HL-60 (cell line): ENCODE measurements at regions not wholly inside any gene's neighbourhood (a gene's known extent, or its start where the extent isn't known, plus 50 kb on each side); places are given as distances from the start of the nearest gene placed in this dataset.

Source experiments
- DNase-seq, 2 experiments: peaks; one replicate each; pipeline ENCODE4 v3.0.0-alpha.2; 2010 to 2020; ENCODE audit warnings: low read depth in 1 of 2, low spot score in 1 of 2
- H3K27ac ChIP-seq: fragments of 250-450 bp; sonication (Bioruptor Pico); replicated peaks from 2 replicates; pipeline ENCODE4 v1.5.1; 2020; ENCODE audit warnings: mild to moderate bottlenecking, moderate library complexity
- H3K27me3 ChIP-seq: fragments of 250-450 bp; sonication (Bioruptor Pico); 2 replicates; pipeline ENCODE4 v1.5.1; 2021; ENCODE audit warnings: mild to moderate bottlenecking, moderate library complexity; ENCODE audit not compliant: insufficient read depth, poor library complexity, severe bottlenecking
- H3K4me3 ChIP-seq: replicated peaks from 2 replicates; pipeline ENCODE4 v1.5.1; 2011; ENCODE audit warnings: mild to moderate bottlenecking, control low read depth, low read length; ENCODE audit not compliant: insufficient read depth
- GABPA ChIP-seq: IDR thresholded peaks from 2 replicates; pipeline ENCODE4 v1.6.1; 2012; ENCODE audit warnings: low read depth
- POLR2AphosphoS5 ChIP-seq: IDR thresholded peaks from 2 replicates; pipeline ENCODE4 v1.6.1; 2012; ENCODE audit warnings: low read depth
- SPI1 ChIP-seq: IDR thresholded peaks from 2 replicates; pipeline ENCODE4 v1.6.1; 2012; ENCODE audit warnings: low read depth, mild to moderate bottlenecking, borderline replicate concordance
- TF ChIP-seq, protein P1 (sequence below): IDR thresholded peaks from one replicate; pipeline ENCODE4 v1.5.1; 2011; ENCODE audit warnings: low read length, control low read depth, inconsistent platforms; ENCODE audit not compliant: insufficient read depth
- TF ChIP-seq, protein P2 (sequence below): IDR thresholded peaks from 2 replicates; pipeline ENCODE4 v1.6.1; 2012; ENCODE audit warnings: low read depth; ENCODE audit not compliant: insufficient replicate concordance

DNA sequence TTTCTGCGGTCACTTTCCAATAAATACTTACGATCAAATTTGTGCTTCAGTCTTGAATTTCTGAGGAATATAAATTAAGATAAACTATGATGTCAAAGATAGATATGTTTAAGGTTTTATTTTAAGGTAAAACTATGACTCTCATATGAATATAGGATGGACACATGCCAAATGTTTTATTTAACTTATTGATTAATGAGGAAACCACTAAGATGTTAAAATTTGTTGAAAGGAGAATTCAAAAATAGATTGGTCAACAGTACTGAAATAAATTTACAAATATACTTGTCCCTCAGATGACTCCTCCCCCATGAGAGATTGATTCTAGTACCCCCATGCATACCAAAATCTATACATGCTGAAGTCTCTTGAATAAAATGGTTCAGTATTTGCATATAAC lies 319.7 kb upstream of the KCNH8 start:
- TF ChIP-seq, protein P1, sequence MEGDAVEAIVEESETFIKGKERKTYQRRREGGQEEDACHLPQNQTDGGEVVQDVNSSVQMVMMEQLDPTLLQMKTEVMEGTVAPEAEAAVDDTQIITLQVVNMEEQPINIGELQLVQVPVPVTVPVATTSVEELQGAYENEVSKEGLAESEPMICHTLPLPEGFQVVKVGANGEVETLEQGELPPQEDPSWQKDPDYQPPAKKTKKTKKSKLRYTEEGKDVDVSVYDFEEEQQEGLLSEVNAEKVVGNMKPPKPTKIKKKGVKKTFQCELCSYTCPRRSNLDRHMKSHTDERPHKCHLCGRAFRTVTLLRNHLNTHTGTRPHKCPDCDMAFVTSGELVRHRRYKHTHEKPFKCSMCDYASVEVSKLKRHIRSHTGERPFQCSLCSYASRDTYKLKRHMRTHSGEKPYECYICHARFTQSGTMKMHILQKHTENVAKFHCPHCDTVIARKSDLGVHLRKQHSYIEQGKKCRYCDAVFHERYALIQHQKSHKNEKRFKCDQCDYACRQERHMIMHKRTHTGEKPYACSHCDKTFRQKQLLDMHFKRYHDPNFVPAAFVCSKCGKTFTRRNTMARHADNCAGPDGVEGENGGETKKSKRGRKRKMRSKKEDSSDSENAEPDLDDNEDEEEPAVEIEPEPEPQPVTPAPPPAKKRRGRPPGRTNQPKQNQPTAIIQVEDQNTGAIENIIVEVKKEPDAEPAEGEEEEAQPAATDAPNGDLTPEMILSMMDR, result no peak
- TF ChIP-seq POLR2AphosphoS5 (no peak), SPI1 (no peak), GABPA (no peak)
- TF ChIP-seq, protein P2, sequence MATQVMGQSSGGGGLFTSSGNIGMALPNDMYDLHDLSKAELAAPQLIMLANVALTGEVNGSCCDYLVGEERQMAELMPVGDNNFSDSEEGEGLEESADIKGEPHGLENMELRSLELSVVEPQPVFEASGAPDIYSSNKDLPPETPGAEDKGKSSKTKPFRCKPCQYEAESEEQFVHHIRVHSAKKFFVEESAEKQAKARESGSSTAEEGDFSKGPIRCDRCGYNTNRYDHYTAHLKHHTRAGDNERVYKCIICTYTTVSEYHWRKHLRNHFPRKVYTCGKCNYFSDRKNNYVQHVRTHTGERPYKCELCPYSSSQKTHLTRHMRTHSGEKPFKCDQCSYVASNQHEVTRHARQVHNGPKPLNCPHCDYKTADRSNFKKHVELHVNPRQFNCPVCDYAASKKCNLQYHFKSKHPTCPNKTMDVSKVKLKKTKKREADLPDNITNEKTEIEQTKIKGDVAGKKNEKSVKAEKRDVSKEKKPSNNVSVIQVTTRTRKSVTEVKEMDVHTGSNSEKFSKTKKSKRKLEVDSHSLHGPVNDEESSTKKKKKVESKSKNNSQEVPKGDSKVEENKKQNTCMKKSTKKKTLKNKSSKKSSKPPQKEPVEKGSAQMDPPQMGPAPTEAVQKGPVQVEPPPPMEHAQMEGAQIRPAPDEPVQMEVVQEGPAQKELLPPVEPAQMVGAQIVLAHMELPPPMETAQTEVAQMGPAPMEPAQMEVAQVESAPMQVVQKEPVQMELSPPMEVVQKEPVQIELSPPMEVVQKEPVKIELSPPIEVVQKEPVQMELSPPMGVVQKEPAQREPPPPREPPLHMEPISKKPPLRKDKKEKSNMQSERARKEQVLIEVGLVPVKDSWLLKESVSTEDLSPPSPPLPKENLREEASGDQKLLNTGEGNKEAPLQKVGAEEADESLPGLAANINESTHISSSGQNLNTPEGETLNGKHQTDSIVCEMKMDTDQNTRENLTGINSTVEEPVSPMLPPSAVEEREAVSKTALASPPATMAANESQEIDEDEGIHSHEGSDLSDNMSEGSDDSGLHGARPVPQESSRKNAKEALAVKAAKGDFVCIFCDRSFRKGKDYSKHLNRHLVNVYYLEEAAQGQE, result no peak
- no peaks in the 10 kb centered on the region for H3K27me3 ChIP-seq
- H3K4me3 ChIP-seq, result no peak overlapping the region
- H3K27ac ChIP-seq, result no peak overlapping the region
- no peak for DNase-seq

- TF ChIP-seq, protein P1, result no peak
- no peak for TF ChIP-seq SPI1
- no peak for TF ChIP-seq GABPA
- no peak for TF ChIP-seq POLR2AphosphoS5
- TF ChIP-seq, protein P2, result no peak
- Histone ChIP-seq H3K4me3 (no peak overlapping the region), H3K27me3 (no peaks in the 10 kb centered on the region), H3K27ac (no peak overlapping the region)
- DNase-seq, result no peak
Measured at GRCh38 chr3:18827664-18828063, 320.6 kb upstream of the KCNH8 start.

DNA sequence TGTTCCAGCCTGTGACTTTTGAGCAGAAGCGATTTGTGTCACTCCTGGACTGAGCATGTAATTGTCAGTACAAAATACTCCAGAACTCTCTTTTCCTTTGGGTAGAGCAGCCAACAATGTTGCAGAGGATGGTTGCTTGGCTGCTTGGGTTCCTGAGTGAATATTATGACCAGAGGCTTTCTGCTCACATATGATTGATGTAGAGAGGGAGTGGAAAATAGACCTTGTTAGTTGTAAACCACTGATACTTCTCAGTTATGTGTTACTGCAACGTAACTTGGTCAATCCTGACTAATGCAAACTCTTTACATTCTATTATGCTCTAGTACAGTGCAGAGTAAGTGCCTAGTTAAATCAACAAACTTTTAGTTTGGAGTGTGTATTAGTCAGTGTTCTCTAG lies 322.6 kb upstream of the KCNH8 start:
- H3K4me3 ChIP-seq, result no peak overlapping the region
- no peak for DNase-seq
- peaks cover 2% of the 10 kb centered on the region for H3K27me3 ChIP-seq
- no peak overlapping the region for H3K27ac ChIP-seq
- TF ChIP-seq GABPA (no peak), SPI1 (no peak), POLR2AphosphoS5 (no peak)
- TF ChIP-seq, protein P1, result no peak
- TF ChIP-seq, protein P2, result no peak
